Bronchial epithelial cell (primary cell): ENCODE measurements at regions not wholly inside any gene's neighbourhood (a gene's known extent, or its start where the extent isn't known, plus 50 kb on each side); places are given as distances from the start of the nearest gene placed in this dataset.

Experiments
- DNase-seq: peaks from one replicate; pipeline ENCODE4 v3.0.0-alpha.2; 2010; ENCODE audit warnings: low read depth
- FAIRE-seq: peaks from 2 replicates; lab custom pipeline; 2011; peaks lifted over from hg19 to GRCh38; lab: Jason Lieb, UNC
- H3K27me3 ChIP-seq: 2 replicates; pipeline ENCODE4 v1.5.1; 2011; ENCODE audit warnings: low read length; ENCODE audit not compliant: control insufficient read depth, insufficient read depth
- H3K36me3 ChIP-seq: 2 replicates; pipeline ENCODE4 v1.5.1; 2011; ENCODE audit warnings: low read length; ENCODE audit not compliant: control insufficient read depth, insufficient read depth
- H3K4me3 ChIP-seq: 2 replicates; pipeline ENCODE4 v1.5.1; 2011; ENCODE audit warnings: mild to moderate bottlenecking, low read depth, low read length, control low read depth
- TF ChIP-seq, protein P1 (sequence below): IDR thresholded peaks from 2 replicates; pipeline ENCODE4 v1.5.1; 2011; ENCODE audit warnings: mild to moderate bottlenecking, moderate library complexity, low read length, control low read depth, inconsistent platforms; ENCODE audit not compliant: insufficient read depth, severe bottlenecking

GRCh38 chr6:169310983-169311382, 57.3 kb upstream of the THBS2 start:
- no peak overlapping the region for H3K4me3 ChIP-seq
- H3K36me3 ChIP-seq, result no peaks in the 10 kb centered on the region
- no peak for FAIRE-seq
- TF ChIP-seq, protein P1, sequence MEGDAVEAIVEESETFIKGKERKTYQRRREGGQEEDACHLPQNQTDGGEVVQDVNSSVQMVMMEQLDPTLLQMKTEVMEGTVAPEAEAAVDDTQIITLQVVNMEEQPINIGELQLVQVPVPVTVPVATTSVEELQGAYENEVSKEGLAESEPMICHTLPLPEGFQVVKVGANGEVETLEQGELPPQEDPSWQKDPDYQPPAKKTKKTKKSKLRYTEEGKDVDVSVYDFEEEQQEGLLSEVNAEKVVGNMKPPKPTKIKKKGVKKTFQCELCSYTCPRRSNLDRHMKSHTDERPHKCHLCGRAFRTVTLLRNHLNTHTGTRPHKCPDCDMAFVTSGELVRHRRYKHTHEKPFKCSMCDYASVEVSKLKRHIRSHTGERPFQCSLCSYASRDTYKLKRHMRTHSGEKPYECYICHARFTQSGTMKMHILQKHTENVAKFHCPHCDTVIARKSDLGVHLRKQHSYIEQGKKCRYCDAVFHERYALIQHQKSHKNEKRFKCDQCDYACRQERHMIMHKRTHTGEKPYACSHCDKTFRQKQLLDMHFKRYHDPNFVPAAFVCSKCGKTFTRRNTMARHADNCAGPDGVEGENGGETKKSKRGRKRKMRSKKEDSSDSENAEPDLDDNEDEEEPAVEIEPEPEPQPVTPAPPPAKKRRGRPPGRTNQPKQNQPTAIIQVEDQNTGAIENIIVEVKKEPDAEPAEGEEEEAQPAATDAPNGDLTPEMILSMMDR, result no peak
- H3K27me3 ChIP-seq, result no peaks in the 10 kb centered on the region
- no peak for DNase-seq
